Ovary (tissue), 3 donors: ENCODE measurements at regions not wholly inside any gene's neighbourhood (a gene's known extent, or its start where the extent isn't known, plus 50 kb on each side); places are given as distances from the start of the nearest gene placed in this dataset.

ENCODE experiments used
- EP300 ChIP-seq: sonication (generic); formaldehyde crosslinking; IDR thresholded peaks from one replicate; pipeline ENCODE4 v1.6.1; 2017; ENCODE audit warnings: antibody characterized with exemption
- POLR2A ChIP-seq: fragments of 450-650 bp; IDR thresholded peaks from one replicate; pipeline ENCODE4 v1.6.1; 2017; ENCODE audit warnings: antibody characterized with exemption, mild to moderate bottlenecking, moderate library complexity
- TF ChIP-seq, protein P1 (sequence below), 3 donors: fragments of 450-650 bp in 2 of 3; fragments of 200-600 bp in 1 of 3; IDR thresholded peaks; one replicate each; pipeline versions ENCODE4 v1.5.1 to v1.8.0; 2016 to 2022; ENCODE audit warnings: antibody characterized with exemption in 3 of 3, mild to moderate bottlenecking in 1 of 3
- donor health status: DM: no; HTN: no; CAD: no.

DNA sequence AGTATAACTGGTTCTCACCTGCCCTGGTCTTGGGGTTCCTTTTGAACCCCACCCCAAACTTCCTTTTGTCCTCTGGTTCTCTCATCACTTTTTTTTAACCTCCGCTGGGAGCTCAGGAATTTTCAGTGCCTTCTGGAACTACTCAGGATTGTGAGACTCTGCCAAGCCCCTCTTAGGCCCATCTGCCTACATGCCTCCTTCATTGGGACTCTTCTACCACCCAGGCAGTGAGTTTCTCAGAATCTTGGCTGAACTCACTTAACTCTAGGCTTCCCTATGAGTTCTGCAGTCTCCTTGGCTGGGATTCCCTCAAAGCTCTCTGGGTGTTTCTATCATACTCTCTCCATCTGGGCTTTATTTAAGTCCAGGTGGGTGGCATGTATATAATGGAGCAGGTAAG is 86.3 kb downstream of the MDH1 start:
- TF ChIP-seq EP300 (no peak), POLR2A (no peak)
- TF ChIP-seq, protein P1, sequence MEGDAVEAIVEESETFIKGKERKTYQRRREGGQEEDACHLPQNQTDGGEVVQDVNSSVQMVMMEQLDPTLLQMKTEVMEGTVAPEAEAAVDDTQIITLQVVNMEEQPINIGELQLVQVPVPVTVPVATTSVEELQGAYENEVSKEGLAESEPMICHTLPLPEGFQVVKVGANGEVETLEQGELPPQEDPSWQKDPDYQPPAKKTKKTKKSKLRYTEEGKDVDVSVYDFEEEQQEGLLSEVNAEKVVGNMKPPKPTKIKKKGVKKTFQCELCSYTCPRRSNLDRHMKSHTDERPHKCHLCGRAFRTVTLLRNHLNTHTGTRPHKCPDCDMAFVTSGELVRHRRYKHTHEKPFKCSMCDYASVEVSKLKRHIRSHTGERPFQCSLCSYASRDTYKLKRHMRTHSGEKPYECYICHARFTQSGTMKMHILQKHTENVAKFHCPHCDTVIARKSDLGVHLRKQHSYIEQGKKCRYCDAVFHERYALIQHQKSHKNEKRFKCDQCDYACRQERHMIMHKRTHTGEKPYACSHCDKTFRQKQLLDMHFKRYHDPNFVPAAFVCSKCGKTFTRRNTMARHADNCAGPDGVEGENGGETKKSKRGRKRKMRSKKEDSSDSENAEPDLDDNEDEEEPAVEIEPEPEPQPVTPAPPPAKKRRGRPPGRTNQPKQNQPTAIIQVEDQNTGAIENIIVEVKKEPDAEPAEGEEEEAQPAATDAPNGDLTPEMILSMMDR (IDR thresholded peaks at IDR 0.05): no peak
